Ovary (tissue), 7 donors: ENCODE measurements at regions not wholly inside any gene's neighbourhood (a gene's known extent, or its start where the extent isn't known, plus 50 kb on each side); places are given as distances from the start of the nearest gene placed in this dataset.

Source experiments
- DNase-seq, 5 donors: peaks; one replicate each; pipeline ENCODE4 v3.0.0-alpha.2; 2019 to 2020
- H3K27ac ChIP-seq, 2 donors: fragments of 200-600 bp; one replicate each; pipeline versions ENCODE4 v1.5.1 to v1.8.0; 2019 to 2022
- H3K27me3 ChIP-seq: fragments of 200-600 bp; one replicate; pipeline ENCODE4 v1.8.0; 2022
- H3K36me3 ChIP-seq: fragments of 200-600 bp; sonication (generic); one replicate; pipeline ENCODE4 v1.5.1; 2019
- H3K4me1 ChIP-seq: one replicate; pipeline ENCODE4 v1.8.1; 2013; ENCODE audit warnings: mild to moderate bottlenecking, moderate library complexity; ENCODE audit not compliant: insufficient read depth
- H3K4me3 ChIP-seq: fragments of 200-600 bp; sonication (generic); one replicate; pipeline ENCODE4 v1.5.1; 2017
- H3K9me3 ChIP-seq, 2 donors: fragments of 200-600 bp in 1 of 2; sonication (generic) in 1 of 2; one replicate each; pipeline versions ENCODE4 v1.5.1 to v1.8.1; 2013 to 2019; ENCODE audit warnings: mild to moderate bottlenecking in 1 of 2, moderate library complexity in 1 of 2
- EP300 ChIP-seq: sonication (generic); formaldehyde crosslinking; IDR thresholded peaks from one replicate; pipeline ENCODE4 v1.6.1; 2017; ENCODE audit warnings: antibody characterized with exemption
- POLR2A ChIP-seq: fragments of 450-650 bp; IDR thresholded peaks from one replicate; pipeline ENCODE4 v1.6.1; 2017; ENCODE audit warnings: antibody characterized with exemption, mild to moderate bottlenecking, moderate library complexity
- WGBS, 3 donors: extraction: QIAGEN DNeasy Blood & Tissue Kit in 1 of 3; methylation state at CpG; one replicate each; pipeline versions ENCODE4 v1.1.5 to v1.1.7; 2013 to 2017; 5-methylcytosine and 5-hydroxymethylcytosine counted together
- intact Hi-C, 4 donors: fragments of 100-400 bp; cut with DNase I; formaldehyde crosslinking; loops; one replicate each; pipeline versions ENCODE4 v1.11.0 to v1.15.1; 2022 to 2023
- TF ChIP-seq, protein P1 (sequence below), 3 donors: fragments of 450-650 bp in 2 of 3; fragments of 200-600 bp in 1 of 3; IDR thresholded peaks; one replicate each; pipeline versions ENCODE4 v1.5.1 to v1.8.0; 2016 to 2022; ENCODE audit warnings: antibody characterized with exemption in 3 of 3, mild to moderate bottlenecking in 1 of 3
- donor health status: DM: no; HTN: no; CAD: no; lungs with moderate emphysema.
- donor health status: DM: no; HTN: no; CAD: no.
- donor health status: Bipolar disorder and iron deficiency.
- donor health status: DM: no; HTN: no; CAD: no.
- donor health status: DM: yes; HTN: yes; CAD: no.

DNA sequence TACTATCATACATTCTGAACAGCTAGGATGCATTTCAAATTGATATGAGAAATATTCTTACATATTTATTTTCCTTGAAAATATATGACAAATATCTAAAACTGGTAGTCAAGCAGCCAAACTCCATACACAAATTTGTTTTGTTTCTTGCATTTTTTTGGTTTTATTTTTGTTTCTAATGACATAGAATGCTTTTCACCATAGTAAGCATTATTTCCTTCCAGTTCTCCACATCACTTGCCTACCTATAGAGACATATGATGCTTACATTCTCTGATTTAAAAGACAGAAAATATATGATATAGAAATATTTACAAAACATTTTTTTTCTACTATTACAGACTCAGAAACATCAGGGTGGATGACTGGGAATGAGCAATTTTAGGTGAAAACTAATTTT is 726.4 kb upstream of the ADGRL4 start:
- intact Hi-C loops = no loop called here
- DNase-seq = no peak
- Histone ChIP-seq H3K4me3 (no peak overlapping the region), H3K9me3 (no peaks in the 10 kb centered on the region), H3K27me3 (no peaks in the 10 kb centered on the region), H3K4me1 (no peaks in the 10 kb centered on the region), H3K27ac (no peak overlapping the region), H3K36me3 (no peaks in the 10 kb centered on the region)
- TF ChIP-seq POLR2A (no peak), EP300 (no peak)
- TF ChIP-seq, protein P1, sequence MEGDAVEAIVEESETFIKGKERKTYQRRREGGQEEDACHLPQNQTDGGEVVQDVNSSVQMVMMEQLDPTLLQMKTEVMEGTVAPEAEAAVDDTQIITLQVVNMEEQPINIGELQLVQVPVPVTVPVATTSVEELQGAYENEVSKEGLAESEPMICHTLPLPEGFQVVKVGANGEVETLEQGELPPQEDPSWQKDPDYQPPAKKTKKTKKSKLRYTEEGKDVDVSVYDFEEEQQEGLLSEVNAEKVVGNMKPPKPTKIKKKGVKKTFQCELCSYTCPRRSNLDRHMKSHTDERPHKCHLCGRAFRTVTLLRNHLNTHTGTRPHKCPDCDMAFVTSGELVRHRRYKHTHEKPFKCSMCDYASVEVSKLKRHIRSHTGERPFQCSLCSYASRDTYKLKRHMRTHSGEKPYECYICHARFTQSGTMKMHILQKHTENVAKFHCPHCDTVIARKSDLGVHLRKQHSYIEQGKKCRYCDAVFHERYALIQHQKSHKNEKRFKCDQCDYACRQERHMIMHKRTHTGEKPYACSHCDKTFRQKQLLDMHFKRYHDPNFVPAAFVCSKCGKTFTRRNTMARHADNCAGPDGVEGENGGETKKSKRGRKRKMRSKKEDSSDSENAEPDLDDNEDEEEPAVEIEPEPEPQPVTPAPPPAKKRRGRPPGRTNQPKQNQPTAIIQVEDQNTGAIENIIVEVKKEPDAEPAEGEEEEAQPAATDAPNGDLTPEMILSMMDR (IDR thresholded peaks at IDR 0.05) = no peak

DNA sequence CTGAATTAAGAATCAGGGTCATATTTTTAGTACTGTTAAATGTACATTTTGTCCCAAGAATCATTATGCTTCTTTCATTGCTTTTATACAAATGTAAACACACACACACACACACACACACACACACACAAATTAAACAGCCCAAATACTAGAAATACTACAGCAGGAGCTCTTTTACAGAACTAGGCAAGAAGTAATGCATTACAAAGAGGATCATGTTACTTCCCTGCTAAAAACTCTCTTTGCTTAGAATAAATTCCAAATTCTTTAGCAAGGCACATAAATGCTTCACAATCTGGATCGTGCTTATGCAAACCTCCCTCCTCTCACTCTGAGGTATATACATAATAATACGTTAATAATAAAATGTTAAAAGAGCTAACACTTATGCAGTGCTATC is 720.4 kb upstream of the ADGRL4 start:
- WGBS, 3 donors = 25 to 29% (median 27%) methylated on average over 2 of the region's 2 CpGs
- Histone ChIP-seq H3K4me1 (no peaks in the 10 kb centered on the region), H3K27me3 (no peaks in the 10 kb centered on the region), H3K36me3 (no peaks in the 10 kb centered on the region), H3K27ac (no peak overlapping the region), H3K4me3 (no peak overlapping the region), H3K9me3 (no peaks in the 10 kb centered on the region)
- intact Hi-C loops = no loop called here
- TF ChIP-seq, protein P1 (IDR thresholded peaks at IDR 0.05) = no peak
- no peak for TF ChIP-seq EP300
- no peak for TF ChIP-seq POLR2A
- no peak for DNase-seq

DNA sequence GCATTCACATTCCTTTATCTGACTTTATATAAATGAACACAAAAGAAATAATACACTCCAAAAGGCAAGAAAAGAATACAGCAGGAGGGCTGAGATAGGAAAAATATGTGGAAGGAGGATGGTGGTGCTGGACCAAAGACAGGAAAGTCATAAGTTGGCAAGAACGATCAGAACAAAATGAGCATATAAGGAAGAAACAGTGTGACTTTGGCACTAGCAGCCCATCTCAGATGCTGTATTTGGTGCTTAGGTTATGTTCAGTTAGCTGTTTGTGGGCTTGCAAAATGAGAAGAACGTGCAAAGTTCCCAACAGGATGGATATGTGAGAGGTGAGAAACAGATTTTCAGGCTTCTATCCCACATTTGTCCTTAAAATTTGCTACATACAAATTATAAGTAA is 719.8 kb upstream of the ADGRL4 start:
- Histone ChIP-seq H3K4me1 (no peaks in the 10 kb centered on the region), H3K36me3 (no peaks in the 10 kb centered on the region), H3K9me3 (no peaks in the 10 kb centered on the region), H3K27me3 (no peaks in the 10 kb centered on the region), H3K27ac (no peak overlapping the region), H3K4me3 (no peak overlapping the region)
- 4 to 9% (median 7%) methylated on average over 2 of the region's 2 CpGs for WGBS, 3 donors
- intact Hi-C loops = no loop called here
- TF ChIP-seq POLR2A (no peak), EP300 (no peak)
- TF ChIP-seq, protein P1 (IDR thresholded peaks at IDR 0.05) = no peak
- no peak for DNase-seq

DNA sequence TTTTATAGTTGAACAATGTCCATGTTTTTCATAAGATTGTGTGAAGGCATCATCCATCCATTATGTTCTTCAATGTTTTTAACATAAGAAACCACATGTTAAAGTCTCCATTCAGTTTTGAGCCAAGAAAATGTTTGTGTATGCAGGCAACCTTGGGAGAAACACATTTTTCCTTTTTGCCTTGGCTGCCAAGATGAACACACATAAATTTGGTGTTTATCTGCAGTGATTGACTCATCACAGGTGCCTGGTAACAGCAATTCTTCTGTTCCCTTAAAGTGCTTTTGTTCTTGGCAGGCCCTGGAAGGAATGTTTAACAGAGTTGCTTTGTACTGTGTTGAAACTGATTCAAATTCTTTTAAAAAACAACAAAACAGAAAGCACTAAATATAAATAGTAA is 709.9 kb upstream of the ADGRL4 start:
- Histone ChIP-seq H3K36me3 (no peaks in the 10 kb centered on the region), H3K27me3 (no peaks in the 10 kb centered on the region), H3K4me1 (no peaks in the 10 kb centered on the region), H3K4me3 (no peak overlapping the region), H3K27ac (no peak overlapping the region), H3K9me3 (no peaks in the 10 kb centered on the region)
- DNase-seq = no peak
- no peak for TF ChIP-seq POLR2A
- TF ChIP-seq, protein P1 (IDR thresholded peaks at IDR 0.05) = no peak
- no peak for TF ChIP-seq EP300
- intact Hi-C loops = no loop called here

DNA sequence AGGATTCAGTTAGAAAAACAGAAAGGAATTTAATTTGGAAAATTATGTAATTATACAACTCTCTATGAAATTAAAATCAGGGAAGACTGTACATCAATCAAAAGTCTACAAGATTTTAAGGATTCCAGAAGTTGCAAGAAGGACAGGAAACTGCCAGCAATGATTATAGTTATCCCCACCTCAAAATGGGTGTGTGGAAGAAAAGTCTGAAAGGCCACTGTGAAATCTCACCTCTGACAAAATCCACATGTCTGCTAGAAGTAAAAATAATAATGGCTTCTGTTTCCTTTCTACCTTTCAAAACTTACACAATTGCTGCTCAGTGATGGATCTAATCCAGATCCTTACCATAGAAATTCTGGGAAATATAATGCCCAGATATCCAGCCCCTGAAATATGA is 708.1 kb upstream of the ADGRL4 start:
- Histone ChIP-seq H3K27me3 (no peaks in the 10 kb centered on the region), H3K36me3 (no peaks in the 10 kb centered on the region), H3K4me3 (no peak overlapping the region), H3K27ac (no peak overlapping the region), H3K9me3 (no peaks in the 10 kb centered on the region), H3K4me1 (no peaks in the 10 kb centered on the region)
- DNase-seq = no peak
- no peak for TF ChIP-seq EP300
- no peak for TF ChIP-seq POLR2A
- TF ChIP-seq, protein P1 (IDR thresholded peaks at IDR 0.05) = no peak
- intact Hi-C loops = no loop called here
